H1 (cell line): ENCODE measurements at regions not wholly inside any gene's neighbourhood (a gene's known extent, or its start where the extent isn't known, plus 50 kb on each side); places are given as distances from the start of the nearest gene placed in this dataset.

Source experiments
- ASH2L ChIP-seq: fragments of 200-600, 300-600 bp; sonication (generic); IDR thresholded peaks from one replicate; pipeline ENCODE4 v1.7.1; 2017; ENCODE audit warnings: low read length
- CBX8 ChIP-seq: fragments of 300-800, 300-1000 bp; sonication (generic); IDR thresholded peaks from 2 replicates; pipeline ENCODE4 v1.7.1; 2016; ENCODE audit warnings: low read depth, low read length, borderline replicate concordance
- CREB1 ChIP-seq: IDR thresholded peaks from 2 replicates; pipeline ENCODE4 v1.6.1; 2012; ENCODE audit warnings: inconsistent platforms
- HDAC2 ChIP-seq, 2 experiments: fragments of 300-600 bp in 1 of 2; sonication (generic) in 1 of 2; IDR thresholded peaks; 2 replicates each; pipeline ENCODE4 v1.6.1; 2011 to 2012; ENCODE audit warnings: low read depth in 2 of 2, low read length in 2 of 2, mild to moderate bottlenecking in 2 of 2, moderate library complexity in 2 of 2, borderline replicate concordance in 1 of 2, inconsistent platforms in 1 of 2
- JUN ChIP-seq: IDR thresholded peaks from 2 replicates; pipeline ENCODE4 v1.6.1; 2011; ENCODE audit warnings: low read depth, mild to moderate bottlenecking, improper control_type of control experiment, low read length
- MAFK ChIP-seq: IDR thresholded peaks from 2 replicates; pipeline ENCODE4 v1.6.1; 2012; ENCODE audit warnings: low read depth, mild to moderate bottlenecking, improper control_type of control experiment, low read length
- NANOG ChIP-seq: IDR thresholded peaks from 2 replicates; pipeline ENCODE4 v1.6.1; 2011; ENCODE audit warnings: low read length, low read depth, mild to moderate bottlenecking, inconsistent platforms; ENCODE audit not compliant: insufficient read depth, poor library complexity, severe bottlenecking
- PHF8 ChIP-seq: fragments of 200-600 bp; sonication (generic); conservative IDR thresholded peaks from 2 replicates; pipeline ENCODE4 v1.7.1; 2012; ENCODE audit warnings: low read depth, mild to moderate bottlenecking, inconsistent platforms, low read length, moderate library complexity
- SAP30 ChIP-seq: fragments of 300-600 bp; sonication (generic); IDR thresholded peaks from 2 replicates; pipeline ENCODE4 v1.7.1; 2012; ENCODE audit warnings: low read length, moderate library complexity, mild to moderate bottlenecking, inconsistent platforms; ENCODE audit not compliant: insufficient read depth, insufficient replicate concordance
- TAF7 ChIP-seq: optimal IDR thresholded peaks from 2 replicates; pipeline ENCODE3; 2011; ENCODE audit warnings: low read depth, mild to moderate bottlenecking, inconsistent platforms, low read length, moderate library complexity, borderline replicate concordance

- peak in 1 of 2 experiments; percentile 21; a peak in 1 of 4 replicates for TF ChIP-seq HDAC2 (IDR thresholded peaks at IDR 0.05; ENCODE audit: borderline replicate concordance in 1 of 2, low read depth in 2 of 2, low read length in 2 of 2)
- TF ChIP-seq TAF7 = no peak
- no peak for TF ChIP-seq CBX8
- no peak for TF ChIP-seq PHF8
- TF ChIP-seq NANOG = no peak
- TF ChIP-seq JUN = no peak
- TF ChIP-seq SAP30 = no peak
- no peak for TF ChIP-seq ASH2L
- no peak for TF ChIP-seq MAFK
- TF ChIP-seq CREB1 = no peak
These were observed 77.4 kb upstream of the SEM1 start (continued) for GRCh38 chr7:96786998-96787395.
